Esophagus muscularis mucosa (tissue), 4 donors: ENCODE measurements at regions not wholly inside any gene's neighbourhood (a gene's known extent, or its start where the extent isn't known, plus 50 kb on each side); places are given as distances from the start of the nearest gene placed in this dataset.

Experiments used
- DNase-seq: peaks from one replicate; pipeline ENCODE4 v3.0.0-alpha.2; 2017; ENCODE audit errors: extremely low spot score
- H3K27ac ChIP-seq, 4 donors: fragments of 200-600 bp; sonication (generic); replicated peaks in 1 of 4; 1 replicate in 3 of 4; 2 replicates in 1 of 4; pipeline ENCODE4 v1.5.1; 2016 to 2019; ENCODE audit warnings: mild to moderate bottlenecking in 1 of 4
- H3K27me3 ChIP-seq, 4 donors: fragments of 200-600 bp; sonication (generic); one replicate each; pipeline versions ENCODE4 v1.5.1 to v1.6.0; 2016 to 2019
- H3K36me3 ChIP-seq, 4 donors: fragments of 200-600 bp; sonication (generic); one replicate each; pipeline ENCODE4 v1.5.1; 2016 to 2019
- H3K4me1 ChIP-seq, 4 donors: fragments of 200-600 bp; sonication (generic); one replicate each; pipeline ENCODE4 v1.5.1; 2016 to 2019
- H3K4me3 ChIP-seq, 4 donors: fragments of 200-600 bp; sonication (generic); 1 replicate in 2 of 4; 2 replicates in 2 of 4; pipeline ENCODE4 v1.5.1; 2016 to 2019; ENCODE audit warnings: mild to moderate bottlenecking in 4 of 4, moderate library complexity in 1 of 4
- H3K9me3 ChIP-seq, 4 donors: fragments of 200-600 bp; sonication (generic); 1 replicate in 3 of 4; 2 replicates in 1 of 4; pipeline ENCODE4 v1.5.1; 2016 to 2019
- CTCF ChIP-seq, 3 experiments: fragments of 200-600 bp in 2 of 3; fragments of 450-650 bp in 1 of 3; sonication (generic) in 2 of 3; IDR thresholded peaks; one replicate each; pipeline ENCODE4 v1.5.1; 2017 to 2019; ENCODE audit warnings: antibody characterized with exemption in 3 of 3, mild to moderate bottlenecking in 2 of 3, moderate library complexity in 1 of 3
- EP300 ChIP-seq: sonication (generic); formaldehyde crosslinking; IDR thresholded peaks from one replicate; pipeline ENCODE4 v1.6.1; 2017; ENCODE audit warnings: antibody characterized with exemption
- POLR2A ChIP-seq: fragments of 450-650 bp; IDR thresholded peaks from one replicate; pipeline ENCODE4 v1.6.1; 2017; ENCODE audit warnings: antibody characterized with exemption, moderate library complexity, mild to moderate bottlenecking, low read depth
- POLR2AphosphoS5 ChIP-seq, 2 donors: sonication (generic); formaldehyde crosslinking; IDR thresholded peaks; one replicate each; pipeline ENCODE4 v1.6.1; 2017; ENCODE audit warnings: antibody characterized with exemption in 2 of 2
- WGBS: methylation state at CpG from one replicate; pipeline ENCODE4 v1.1.5; 2018; 5-methylcytosine and 5-hydroxymethylcytosine counted together
- intact Hi-C: fragments of 100-400 bp; cut with DNase I; formaldehyde crosslinking; loops from one replicate; pipeline ENCODE4 v1.15.1; 2023

DNA sequence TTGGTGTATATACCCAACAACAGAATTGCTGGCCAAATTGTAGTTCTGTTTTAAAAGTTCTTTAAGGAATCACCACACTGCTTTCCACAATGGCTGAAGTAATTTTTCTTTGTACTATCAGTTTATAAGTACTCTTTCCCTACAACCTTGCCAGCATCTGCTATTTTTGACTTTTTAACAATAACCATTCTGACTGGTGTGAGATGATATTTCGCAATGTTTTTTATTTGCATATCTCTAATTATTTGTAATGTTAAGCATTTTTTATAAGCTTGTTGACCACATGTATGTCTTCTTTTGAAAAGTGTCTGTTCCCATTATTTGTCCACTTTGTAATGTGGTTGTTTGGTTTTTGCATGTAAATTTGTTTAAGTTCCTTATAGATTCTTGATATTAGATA is 509.9 kb upstream of the POU3F4 start:
- TF ChIP-seq POLR2A (no peak), POLR2AphosphoS5 (IDR thresholded peaks at IDR 0.05) (no peak), CTCF (IDR thresholded peaks at IDR 0.05) (no peak), EP300 (no peak)
- WGBS: 94% methylated on average over 1 of the region's 1 CpG
- no peak overlapping the region for H3K27ac ChIP-seq
- H3K4me1 ChIP-seq: no peaks in the 10 kb centered on the region
- H3K36me3 ChIP-seq: no peaks in the 10 kb centered on the region
- H3K27me3 ChIP-seq: no peaks in the 10 kb centered on the region
- H3K4me3 ChIP-seq: no peak overlapping the region
- intact Hi-C loops: no loop called here
- DNase-seq: no peak
- H3K9me3 ChIP-seq: no peaks in the 10 kb centered on the region

GRCh38 chrX:83004012-83004411 is 504.1 kb upstream of the POU3F4 start:
- H3K27me3 ChIP-seq: no peaks in the 10 kb centered on the region
- no peaks in the 10 kb centered on the region for H3K36me3 ChIP-seq
- H3K9me3 ChIP-seq: no peaks in the 10 kb centered on the region
- H3K4me3 ChIP-seq: no peak overlapping the region
- no peak overlapping the region for H3K27ac ChIP-seq
- TF ChIP-seq EP300: no peak
- TF ChIP-seq CTCF (IDR thresholded peaks at IDR 0.05): no peak
- TF ChIP-seq POLR2AphosphoS5 (IDR thresholded peaks at IDR 0.05): no peak
- TF ChIP-seq POLR2A: no peak
- intact Hi-C loops: no loop called here
- WGBS: 74% methylated on average over 1 of the region's 1 CpG
- DNase-seq: no peak
- H3K4me1 ChIP-seq: no peaks in the 10 kb centered on the region

- no peak overlapping the region for H3K27ac ChIP-seq
- DNase-seq: no peak
- no peaks in the 10 kb centered on the region for H3K36me3 ChIP-seq
- no peaks in the 10 kb centered on the region for H3K9me3 ChIP-seq
- H3K4me3 ChIP-seq: no peak overlapping the region
- intact Hi-C loops: no loop called here
- 65% methylated on average over 6 of the region's 6 CpGs for WGBS
- no peak for TF ChIP-seq POLR2A
- TF ChIP-seq POLR2AphosphoS5 (IDR thresholded peaks at IDR 0.05): no peak
- TF ChIP-seq CTCF (IDR thresholded peaks at IDR 0.05): peak in 1 of 3 experiments; percentile 16
- no peak for TF ChIP-seq EP300
- H3K4me1 ChIP-seq: no peaks in the 10 kb centered on the region
- no peaks in the 10 kb centered on the region for H3K27me3 ChIP-seq
Measured at GRCh38 chrX:83008415-83008814, 499.7 kb upstream of the POU3F4 start.

GRCh38 chrX:83019258-83019657 is 488.8 kb upstream of the POU3F4 start:
- 32% methylated on average over 1 of the region's 1 CpG for WGBS
- Histone ChIP-seq H3K4me1 (no peaks in the 10 kb centered on the region), H3K9me3 (no peaks in the 10 kb centered on the region), H3K4me3 (no peak overlapping the region), H3K36me3 (no peaks in the 10 kb centered on the region), H3K27me3 (no peaks in the 10 kb centered on the region), H3K27ac (no peak overlapping the region)
- intact Hi-C loops: no loop called here
- TF ChIP-seq EP300: no peak
- TF ChIP-seq POLR2A: no peak
- no peak for TF ChIP-seq POLR2AphosphoS5 (IDR thresholded peaks at IDR 0.05)
- TF ChIP-seq CTCF (IDR thresholded peaks at IDR 0.05): no peak
- no peak for DNase-seq

DNA sequence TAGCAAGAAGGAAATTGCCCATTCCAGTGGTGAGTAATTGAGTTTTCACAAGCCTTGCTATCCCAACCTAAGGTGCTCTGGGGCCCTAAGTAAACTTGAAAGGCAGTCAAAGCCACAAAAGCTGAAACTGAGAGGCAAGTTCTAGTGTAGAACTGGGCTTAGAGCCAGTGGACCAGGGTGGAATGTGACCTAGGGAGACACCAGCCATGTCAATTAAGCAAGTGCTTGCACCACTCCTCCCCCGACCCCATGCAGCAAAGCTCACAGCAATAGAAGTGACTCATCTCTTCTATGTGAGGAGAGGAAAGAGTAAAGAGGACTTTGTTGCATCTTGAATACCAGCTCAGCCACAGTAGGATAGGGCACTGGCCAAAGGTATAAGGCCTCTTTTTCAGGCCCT is 486.1 kb upstream of the POU3F4 start:
- Histone ChIP-seq H3K27ac (no peak overlapping the region), H3K4me3 (no peak overlapping the region), H3K9me3 (peaks cover 0 to 8% (median 0%) of the 10 kb centered on the region in 4 donors), H3K27me3 (no peaks in the 10 kb centered on the region), H3K36me3 (no peaks in the 10 kb centered on the region), H3K4me1 (no peaks in the 10 kb centered on the region)
- 56% methylated on average over 1 of the region's 1 CpG for WGBS
- intact Hi-C loops: no loop called here
- no peak for DNase-seq
- TF ChIP-seq EP300: no peak
- no peak for TF ChIP-seq POLR2A
- TF ChIP-seq CTCF (IDR thresholded peaks at IDR 0.05): no peak
- no peak for TF ChIP-seq POLR2AphosphoS5 (IDR thresholded peaks at IDR 0.05)
